Panc1 (cell line): ENCODE measurements at regions not wholly inside any gene's neighbourhood (a gene's known extent, or its start where the extent isn't known, plus 50 kb on each side); places are given as distances from the start of the nearest gene placed in this dataset.

ENCODE experiments used
- ATAC-seq: fragments of 200-7000 bp; cut with Tn5 transposase; 2 replicates; pipeline ENCODE4 v1.9.1; 2020; ENCODE audit warnings: mild to moderate bottlenecking, moderate library complexity
- BruUV-seq: library from RNA; stranded (reverse); fragments of 400-500 nt; replicated peaks from 2 replicates; lab custom pipeline; 2021; lab: Mats Ljungman, UMichigan
- CTCF ChIA-PET: fragments of 300-600 bp; sonication (Branson Sonifier 250); formaldehyde crosslinking; loops from one replicate; lab custom pipeline; 2022; ENCODE audit warnings: antibody characterized with exemption; lab: Charles Lee
- POLR2A ChIA-PET: fragments of 300-600 bp; sonication (Branson Sonifier 250); formaldehyde crosslinking; loops from one replicate; lab custom pipeline; 2022; ENCODE audit warnings: antibody characterized with exemption; lab: Charles Lee
- DNase-seq: peaks from one replicate; pipeline ENCODE4 v3.0.0-alpha.2; 2010; ENCODE audit warnings: low read depth, low spot score
- H3K27ac ChIP-seq: 2 replicates; pipeline ENCODE4 v1.5.1; 2011; ENCODE audit warnings: mild to moderate bottlenecking, low read length, inconsistent platforms
- H3K27me3 ChIP-seq: fragments of 200-500 bp; sonication (Bioruptor generic); 2 replicates; pipeline ENCODE4 v1.6.0; 2014; ENCODE audit warnings: low read length, inconsistent platforms; ENCODE audit not compliant: control insufficient read depth, insufficient read depth
- H3K36me3 ChIP-seq: fragments of 200-500 bp; sonication (Bioruptor generic); 2 replicates; pipeline ENCODE4 v1.5.1; 2014; ENCODE audit warnings: inconsistent platforms, mild to moderate bottlenecking, low read length, moderate library complexity; ENCODE audit not compliant: control insufficient read depth, insufficient read depth
- H3K4me1 ChIP-seq: 2 replicates; pipeline ENCODE4 v1.5.1; 2011; ENCODE audit warnings: inconsistent platforms, mild to moderate bottlenecking, low read length, moderate library complexity; ENCODE audit not compliant: control insufficient read depth, insufficient read depth
- H3K4me3 ChIP-seq, 2 experiments: 2 replicates each; pipeline ENCODE4 v1.5.1; 2011 to 2012; ENCODE audit warnings: low read depth in 2 of 2, low read length in 2 of 2, mild to moderate bottlenecking in 2 of 2, inconsistent platforms in 1 of 2, moderate library complexity in 1 of 2
- H3K9me3 ChIP-seq: fragments of 200-500 bp; sonication (Bioruptor generic); 2 replicates; pipeline ENCODE4 v1.5.1; 2014; ENCODE audit warnings: low read depth, mild to moderate bottlenecking, inconsistent platforms, low read length, moderate library complexity; ENCODE audit not compliant: control insufficient read depth, insufficient read depth
- CTCF ChIP-seq: fragments of 450-650 bp; IDR thresholded peaks from 2 replicates; pipeline ENCODE4 v1.5.1; 2017; ENCODE audit warnings: mild to moderate bottlenecking
- POLR2AphosphoS5 ChIP-seq: IDR thresholded peaks from 2 replicates; pipeline ENCODE4 v1.6.1; 2012; ENCODE audit warnings: mild to moderate bottlenecking, low read depth, low read length, moderate library complexity
- SIN3A ChIP-seq: IDR thresholded peaks from 2 replicates; pipeline ENCODE4 v1.6.1; 2012; ENCODE audit warnings: low read depth, mild to moderate bottlenecking, low read length, moderate library complexity, borderline replicate concordance; ENCODE audit not compliant: insufficient read depth
- TCF7L2 ChIP-seq: IDR thresholded peaks from 2 replicates; pipeline ENCODE4 v1.6.1; 2011; ENCODE audit warnings: mild to moderate bottlenecking, low read depth, low read length, inconsistent platforms
- in situ Hi-C: cut with HindIII; loops from 2 replicates; pipeline ENCODE4 v1.10.0; 2016; ENCODE audit warnings: low sequenced_read_pairs, low pct_unique_long_range_greater_than_20kb
- intact Hi-C: fragments of 100-400 bp; cut with micrococcal nuclease; formaldehyde crosslinking; loops from one replicate; pipeline ENCODE4 v1.10.0; 2022; ENCODE audit not compliant: unreplicated experiment
- TF ChIP-seq, protein P1 (sequence below), 2 experiments: IDR thresholded peaks; 2 replicates each; pipeline ENCODE4 v1.6.1; 2011 to 2012; ENCODE audit warnings: low read depth in 2 of 2, control low read depth in 1 of 2, low read length in 1 of 2, mild to moderate bottlenecking in 1 of 2, moderate library complexity in 1 of 2; ENCODE audit not compliant: insufficient read depth in 1 of 2

GRCh38 chr12:87491089-87491488 lies 538.1 kb downstream of the C12orf50 start:
- Histone ChIP-seq H3K36me3 (no peaks in the 10 kb centered on the region), H3K9me3 (no peaks in the 10 kb centered on the region), H3K4me1 (no peaks in the 10 kb centered on the region), H3K27ac (no peak overlapping the region), H3K27me3 (no peaks in the 10 kb centered on the region), H3K4me3 (no peak overlapping the region)
- in situ Hi-C loops: no loop called here
- CTCF ChIA-PET: no interaction called here
- no TSS peak for BruUV-seq
- POLR2A ChIA-PET: no interaction called here
- DNase-seq (no peak), ATAC-seq (no peak)
- intact Hi-C loops: no loop called here
- no peak for TF ChIP-seq TCF7L2
- no peak for TF ChIP-seq SIN3A
- TF ChIP-seq, protein P1, sequence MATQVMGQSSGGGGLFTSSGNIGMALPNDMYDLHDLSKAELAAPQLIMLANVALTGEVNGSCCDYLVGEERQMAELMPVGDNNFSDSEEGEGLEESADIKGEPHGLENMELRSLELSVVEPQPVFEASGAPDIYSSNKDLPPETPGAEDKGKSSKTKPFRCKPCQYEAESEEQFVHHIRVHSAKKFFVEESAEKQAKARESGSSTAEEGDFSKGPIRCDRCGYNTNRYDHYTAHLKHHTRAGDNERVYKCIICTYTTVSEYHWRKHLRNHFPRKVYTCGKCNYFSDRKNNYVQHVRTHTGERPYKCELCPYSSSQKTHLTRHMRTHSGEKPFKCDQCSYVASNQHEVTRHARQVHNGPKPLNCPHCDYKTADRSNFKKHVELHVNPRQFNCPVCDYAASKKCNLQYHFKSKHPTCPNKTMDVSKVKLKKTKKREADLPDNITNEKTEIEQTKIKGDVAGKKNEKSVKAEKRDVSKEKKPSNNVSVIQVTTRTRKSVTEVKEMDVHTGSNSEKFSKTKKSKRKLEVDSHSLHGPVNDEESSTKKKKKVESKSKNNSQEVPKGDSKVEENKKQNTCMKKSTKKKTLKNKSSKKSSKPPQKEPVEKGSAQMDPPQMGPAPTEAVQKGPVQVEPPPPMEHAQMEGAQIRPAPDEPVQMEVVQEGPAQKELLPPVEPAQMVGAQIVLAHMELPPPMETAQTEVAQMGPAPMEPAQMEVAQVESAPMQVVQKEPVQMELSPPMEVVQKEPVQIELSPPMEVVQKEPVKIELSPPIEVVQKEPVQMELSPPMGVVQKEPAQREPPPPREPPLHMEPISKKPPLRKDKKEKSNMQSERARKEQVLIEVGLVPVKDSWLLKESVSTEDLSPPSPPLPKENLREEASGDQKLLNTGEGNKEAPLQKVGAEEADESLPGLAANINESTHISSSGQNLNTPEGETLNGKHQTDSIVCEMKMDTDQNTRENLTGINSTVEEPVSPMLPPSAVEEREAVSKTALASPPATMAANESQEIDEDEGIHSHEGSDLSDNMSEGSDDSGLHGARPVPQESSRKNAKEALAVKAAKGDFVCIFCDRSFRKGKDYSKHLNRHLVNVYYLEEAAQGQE (IDR thresholded peaks at IDR 0.05; ENCODE audit: insufficient read depth in 1 of 2, low read depth in 2 of 2, low read length in 1 of 2): no peak
- TF ChIP-seq POLR2AphosphoS5: no peak
- no peak for TF ChIP-seq CTCF

DNA sequence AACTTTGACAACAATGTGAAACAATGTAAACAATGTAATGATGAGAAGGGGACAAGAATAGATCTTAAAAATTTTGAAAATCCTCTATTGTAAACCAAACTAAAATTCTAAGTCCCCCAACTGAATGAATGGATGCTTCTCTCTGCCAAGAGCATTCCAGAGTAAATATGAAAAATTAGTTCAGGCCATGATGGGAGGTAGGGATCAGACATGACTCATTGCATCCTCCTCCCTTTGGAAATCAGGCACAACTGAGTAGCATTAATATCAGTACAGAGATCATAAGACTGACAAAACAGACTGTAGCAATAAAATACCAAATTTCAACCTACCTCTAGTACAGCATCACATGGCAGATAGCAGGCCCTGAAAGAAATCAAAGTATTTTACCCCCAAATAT lies 559.9 kb downstream of the C12orf50 start:
- Histone ChIP-seq H3K4me3 (no peak overlapping the region), H3K27me3 (no peaks in the 10 kb centered on the region), H3K4me1 (no peaks in the 10 kb centered on the region), H3K9me3 (no peaks in the 10 kb centered on the region), H3K27ac (no peak overlapping the region), H3K36me3 (no peaks in the 10 kb centered on the region)
- in situ Hi-C loops: no loop called here
- no TSS peak for BruUV-seq
- DNase-seq (no peak), ATAC-seq (no peak)
- ChIA-PET CTCF (no interaction called here), POLR2A (no interaction called here)
- no peak for TF ChIP-seq SIN3A
- TF ChIP-seq, protein P1 (IDR thresholded peaks at IDR 0.05; ENCODE audit: insufficient read depth in 1 of 2, low read depth in 2 of 2, low read length in 1 of 2): no peak
- TF ChIP-seq CTCF: no peak
- TF ChIP-seq POLR2AphosphoS5: no peak
- TF ChIP-seq TCF7L2: no peak
- intact Hi-C loops: no loop called here
